DOHH2 (cell line): ENCODE measurements at regions not wholly inside any gene's neighbourhood (a gene's known extent, or its start where the extent isn't known, plus 50 kb on each side); places are given as distances from the start of the nearest gene placed in this dataset.

Source experiments
- H3F3A ChIP-seq: fragments of 200-600 bp; sonication (generic), shearing (Covaris generic); 2 replicates; pipeline ENCODE4 v1.6.0; 2016; ENCODE audit warnings: antibody characterized with exemption, mild to moderate bottlenecking; ENCODE audit not compliant: control insufficient read depth, insufficient read depth
- H3K27ac ChIP-seq: fragments of 200-600 bp; sonication (generic); 2 replicates; pipeline ENCODE4 v1.5.1; 2014; ENCODE audit warnings: low read depth, mild to moderate bottlenecking, low read length, moderate library complexity
- H3K27me3 ChIP-seq: fragments of 200-600 bp; sonication (generic); 2 replicates; pipeline ENCODE4 v1.6.1; 2014; ENCODE audit warnings: mild to moderate bottlenecking, low read length, mixed read lengths; ENCODE audit not compliant: control insufficient read depth
- H3K36me3 ChIP-seq: fragments of 200-600 bp; sonication (generic); 2 replicates; pipeline ENCODE4 v1.6.1; 2014; ENCODE audit warnings: mild to moderate bottlenecking, low read length, moderate library complexity, mixed read lengths; ENCODE audit not compliant: control insufficient read depth
- H3K4me1 ChIP-seq: fragments of 200-600 bp; sonication (generic); 2 replicates; pipeline ENCODE4 v1.6.1; 2014; ENCODE audit warnings: mild to moderate bottlenecking, low read length, mixed read lengths; ENCODE audit not compliant: control insufficient read depth
- H3K4me2 ChIP-seq: fragments of 200-600 bp; sonication (generic); 2 replicates; pipeline ENCODE4 v1.6.0; 2014; ENCODE audit warnings: mild to moderate bottlenecking, low read length, moderate library complexity
- H3K4me3 ChIP-seq: fragments of 200-600 bp; sonication (generic); 2 replicates; pipeline ENCODE4 v1.5.1; 2014; ENCODE audit warnings: mild to moderate bottlenecking, low read length, mixed read lengths
- H3K79me2 ChIP-seq: fragments of 200-600 bp; sonication (generic); 2 replicates; pipeline ENCODE4 v1.6.1; 2014; ENCODE audit warnings: mild to moderate bottlenecking, low read length, mixed read lengths; ENCODE audit not compliant: control insufficient read depth
- H3K9me2 ChIP-seq: fragments of 200-600 bp; sonication (generic); replicated peaks from 2 replicates; pipeline ENCODE4 v1.6.1; 2014; ENCODE audit warnings: mild to moderate bottlenecking, low read length, mixed read lengths; ENCODE audit not compliant: control insufficient read depth
- H3K9me3 ChIP-seq: fragments of 200-600 bp; sonication (generic); 2 replicates; pipeline ENCODE4 v1.6.1; 2014; ENCODE audit warnings: antibody characterized with exemption, low read length, mixed read lengths; ENCODE audit not compliant: control insufficient read depth, insufficient read depth
- H4K20me1 ChIP-seq: fragments of 200-600 bp; sonication (generic); 2 replicates; pipeline ENCODE4 v1.6.0; 2014; ENCODE audit warnings: low read depth, mild to moderate bottlenecking, antibody characterized with exemption, low read length, moderate library complexity; ENCODE audit not compliant: control insufficient read depth, insufficient read depth
- EZH2phosphoT487 ChIP-seq: fragments of 200-600 bp; sonication (generic); IDR thresholded peaks from 2 replicates; pipeline ENCODE4 v1.6.1; 2017; ENCODE audit warnings: borderline replicate concordance, mild to moderate bottlenecking, antibody characterized with exemption, low read length, moderate library complexity, mixed read lengths
- TF ChIP-seq, protein P1 (sequence below): fragments of 200-600 bp; sonication (generic); IDR thresholded peaks from one replicate; pipeline ENCODE4 v1.5.1; 2014; ENCODE audit warnings: antibody characterized with exemption, mild to moderate bottlenecking, low read depth, low read length; ENCODE audit not compliant: poor library complexity, severe bottlenecking

DNA sequence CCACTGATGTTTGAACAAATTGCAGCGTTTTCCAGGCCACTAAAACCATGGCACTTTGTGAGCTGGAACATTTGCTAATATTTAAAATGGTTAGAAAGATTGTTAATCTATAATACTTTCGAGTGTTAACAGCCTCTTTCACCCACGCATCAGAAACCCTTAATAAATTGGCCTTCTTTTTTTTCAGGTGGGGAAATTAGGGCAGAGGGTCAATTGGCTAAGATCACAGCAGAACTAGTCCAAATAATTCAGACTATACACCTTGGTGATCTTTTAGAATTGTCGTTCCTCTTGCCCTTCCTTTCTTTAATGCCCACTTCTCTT, 105.8 kb downstream of the PTCSC3 start:
- no peak for TF ChIP-seq EZH2phosphoT487
- TF ChIP-seq, protein P1, sequence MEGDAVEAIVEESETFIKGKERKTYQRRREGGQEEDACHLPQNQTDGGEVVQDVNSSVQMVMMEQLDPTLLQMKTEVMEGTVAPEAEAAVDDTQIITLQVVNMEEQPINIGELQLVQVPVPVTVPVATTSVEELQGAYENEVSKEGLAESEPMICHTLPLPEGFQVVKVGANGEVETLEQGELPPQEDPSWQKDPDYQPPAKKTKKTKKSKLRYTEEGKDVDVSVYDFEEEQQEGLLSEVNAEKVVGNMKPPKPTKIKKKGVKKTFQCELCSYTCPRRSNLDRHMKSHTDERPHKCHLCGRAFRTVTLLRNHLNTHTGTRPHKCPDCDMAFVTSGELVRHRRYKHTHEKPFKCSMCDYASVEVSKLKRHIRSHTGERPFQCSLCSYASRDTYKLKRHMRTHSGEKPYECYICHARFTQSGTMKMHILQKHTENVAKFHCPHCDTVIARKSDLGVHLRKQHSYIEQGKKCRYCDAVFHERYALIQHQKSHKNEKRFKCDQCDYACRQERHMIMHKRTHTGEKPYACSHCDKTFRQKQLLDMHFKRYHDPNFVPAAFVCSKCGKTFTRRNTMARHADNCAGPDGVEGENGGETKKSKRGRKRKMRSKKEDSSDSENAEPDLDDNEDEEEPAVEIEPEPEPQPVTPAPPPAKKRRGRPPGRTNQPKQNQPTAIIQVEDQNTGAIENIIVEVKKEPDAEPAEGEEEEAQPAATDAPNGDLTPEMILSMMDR = no peak
- Histone ChIP-seq H3K4me1 (no peaks in the 10 kb centered on the region; the same call in 1 of the 2 replicates), H3K27ac (no peak overlapping the region), H4K20me1 (no peaks in the 10 kb centered on the region), H3K4me3 (no peak overlapping the region), H3K27me3 (peaks cover 9% of the 10 kb centered on the region), H3K36me3 (no peaks in the 10 kb centered on the region), H3K4me2 (no peak overlapping the region), H3K9me3 (no peaks in the 10 kb centered on the region), H3K79me2 (no peaks in the 10 kb centered on the region), H3K9me2 (no peaks in the 10 kb centered on the region), H3F3A (no peaks in the 10 kb centered on the region)

DNA sequence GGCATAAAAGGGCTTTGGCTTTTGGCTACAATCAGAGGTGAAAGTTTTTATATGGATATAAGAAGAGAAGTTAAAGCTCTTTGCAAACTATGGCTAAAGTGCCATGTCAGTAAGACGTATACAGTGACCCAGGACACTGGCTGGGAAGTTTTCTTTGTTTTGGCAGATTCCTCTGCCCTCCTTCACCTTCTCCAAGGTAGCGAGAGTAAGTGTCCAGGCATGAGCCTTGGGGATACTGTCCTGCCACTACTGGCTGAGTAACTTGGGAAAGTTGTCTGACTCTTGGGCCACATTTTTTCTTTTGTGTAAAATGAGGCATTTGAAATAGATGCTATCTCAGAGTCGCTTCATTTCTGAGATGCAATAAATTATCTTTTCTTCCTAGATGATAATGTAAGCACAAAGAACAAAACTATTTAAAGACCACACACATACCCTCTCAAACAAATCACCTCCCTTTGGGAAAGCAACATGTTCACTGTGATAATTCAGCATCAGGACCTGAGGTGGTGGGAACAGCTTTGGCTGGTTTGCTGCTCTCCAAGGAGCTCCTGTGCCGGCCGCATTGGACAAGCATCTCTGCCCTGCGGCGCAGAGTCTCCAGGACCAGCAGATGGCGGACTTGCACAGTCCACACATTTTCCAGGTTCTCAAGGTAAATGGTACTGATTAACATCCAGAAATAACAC, 106.3 kb downstream of the PTCSC3 start:
- Histone ChIP-seq H3K36me3 (no peaks in the 10 kb centered on the region), H3K4me3 (no peak overlapping the region), H4K20me1 (no peaks in the 10 kb centered on the region), H3K4me1 (no peaks in the 10 kb centered on the region; the same call in 1 of the 2 replicates), H3K9me3 (no peaks in the 10 kb centered on the region), H3K9me2 (no peaks in the 10 kb centered on the region), H3K79me2 (no peaks in the 10 kb centered on the region), H3K27me3 (peaks cover 9% of the 10 kb centered on the region), H3K27ac (no peak overlapping the region), H3K4me2 (no peak overlapping the region), H3F3A (no peaks in the 10 kb centered on the region)
- TF ChIP-seq, protein P1 = peak; percentile 75
- no peak for TF ChIP-seq EZH2phosphoT487

GRCh38 chr14:36069535-36069900, 107.0 kb downstream of the PTCSC3 start:
- no peaks in the 10 kb centered on the region for H3K36me3 ChIP-seq
- H3K4me1 ChIP-seq = no peaks in the 10 kb centered on the region; the same call in 1 of the 2 replicates
- no peak overlapping the region for H3K4me3 ChIP-seq
- no peaks in the 10 kb centered on the region for H3K9me3 ChIP-seq
- H3K27me3 ChIP-seq = peaks cover 9% of the 10 kb centered on the region
- no peak overlapping the region for H3K4me2 ChIP-seq
- no peaks in the 10 kb centered on the region for H4K20me1 ChIP-seq
- H3K9me2 ChIP-seq = no peaks in the 10 kb centered on the region
- no peak overlapping the region for H3K27ac ChIP-seq
- TF ChIP-seq, protein P1 = peak; percentile 76
- no peak for TF ChIP-seq EZH2phosphoT487
- no peaks in the 10 kb centered on the region for H3F3A ChIP-seq
- H3K79me2 ChIP-seq = no peaks in the 10 kb centered on the region
